MG63 (cell line): ENCODE measurements at regions not wholly inside any gene's neighbourhood (a gene's known extent, or its start where the extent isn't known, plus 50 kb on each side); places are given as distances from the start of the nearest gene placed in this dataset.
"Not testable (repeated sequence)": the region's sequence is repeated elsewhere in the genome, so short reads cannot be mapped to it uniquely, and the experiment has no call there.

ENCODE experiments used
- DNase-seq: peaks from one replicate; pipeline ENCODE4 v3.0.0-alpha.2; 2020
- H3K27me3 ChIP-seq: fragments of 250-450 bp; sonication (Bioruptor Pico); 2 replicates; pipeline ENCODE4 v1.5.1; 2020; ENCODE audit warnings: mild to moderate bottlenecking, moderate library complexity
- H3K36me3 ChIP-seq: fragments of 250-450 bp; sonication (Bioruptor Pico); 2 replicates; pipeline ENCODE4 v1.5.1; 2020; ENCODE audit warnings: mild to moderate bottlenecking, moderate library complexity
- H3K4me3 ChIP-seq: fragments of 250-450 bp; sonication (Bioruptor Pico); 2 replicates; pipeline ENCODE4 v1.5.1; 2020; ENCODE audit warnings: mild to moderate bottlenecking, moderate library complexity
- H3K9me3 ChIP-seq: fragments of 250-450 bp; sonication (Bioruptor Pico); 2 replicates; pipeline ENCODE4 v1.5.1; 2020; ENCODE audit warnings: mild to moderate bottlenecking, moderate library complexity

GRCh38 chr11:44427432-44427831 lies 117.5 kb upstream of the ALX4 start:
- H3K27me3 ChIP-seq: peaks cover 10% of the 10 kb centered on the region; the same call in 1 of the 2 replicates
- DNase-seq: no peak
- H3K4me3 ChIP-seq: no peak overlapping the region

GRCh38 chr11:44430140-44430539 lies 120.2 kb upstream of the ALX4 start:
- no peak for DNase-seq
- Histone ChIP-seq H3K4me3 (no peak overlapping the region), H3K9me3 (no peaks in the 10 kb centered on the region), H3K27me3 (peaks cover 19% of the 10 kb centered on the region), H3K36me3 (no peaks in the 10 kb centered on the region)

More at GRCh38 chr11:44427432-44427831, 117.5 kb upstream of the ALX4 start:
- Histone ChIP-seq H3K36me3 (no peaks in the 10 kb centered on the region), H3K9me3 (no peaks in the 10 kb centered on the region)

- no peak for DNase-seq
- Histone ChIP-seq H3K9me3 (no peaks in the 10 kb centered on the region), H3K36me3 (no peaks in the 10 kb centered on the region), H3K27me3 (peaks cover 19% of the 10 kb centered on the region), H3K4me3 (no peak overlapping the region)
These were observed 124.3 kb upstream of the ALX4 start for GRCh38 chr11:44434191-44434590.

GRCh38 chr11:44437122-44437521 lies 127.2 kb upstream of the ALX4 start:
- H3K4me3 ChIP-seq: no peak overlapping the region
- no peaks in the 10 kb centered on the region for H3K9me3 ChIP-seq
- DNase-seq: no peak
- no peaks in the 10 kb centered on the region for H3K36me3 ChIP-seq
- peaks cover 24% of the 10 kb centered on the region for H3K27me3 ChIP-seq

- not testable (repeated sequence) for H3K9me3 ChIP-seq, H3K4me3 ChIP-seq, H3K36me3 ChIP-seq, DNase-seq
- peaks cover 13% of the 10 kb centered on the region for H3K27me3 ChIP-seq
These were observed 122.4 kb upstream of the CD82 start for GRCh38 chr11:44442893-44443673.

- 0 out of 2 replicates have a peak, but pooled peaks cover 2% of the 10 kb centered on the region for H3K9me3 ChIP-seq
- DNase-seq: no peak
- H3K4me3 ChIP-seq: no peak overlapping the region
- no peaks in the 10 kb centered on the region for H3K36me3 ChIP-seq
- H3K27me3 ChIP-seq: peaks cover 13% of the 10 kb centered on the region
These were observed 121.4 kb upstream of the CD82 start for GRCh38 chr11:44443836-44444769.

GRCh38 chr11:44444770-44445321 lies 120.6 kb upstream of the CD82 start:
- H3K27me3 ChIP-seq: peaks cover 13% of the 10 kb centered on the region
- no peak overlapping the region for H3K4me3 ChIP-seq
- H3K36me3 ChIP-seq: no peaks in the 10 kb centered on the region
- no peak for DNase-seq
- H3K9me3 ChIP-seq: 0 out of 2 replicates have a peak, but pooled peaks cover 2% of the 10 kb centered on the region

- Histone ChIP-seq H3K27me3 (peaks cover 11% of the 10 kb centered on the region), H3K36me3 (no peaks in the 10 kb centered on the region), H3K9me3 (0 out of 2 replicates have a peak, but pooled peaks cover 2% of the 10 kb centered on the region), H3K4me3 (no peak overlapping the region)
- DNase-seq: no peak
These were observed 119.7 kb upstream of the CD82 start for GRCh38 chr11:44445500-44446365.

- 0 out of 2 replicates have a peak, but pooled peaks cover 2% of the 10 kb centered on the region for H3K9me3 ChIP-seq
- H3K27me3 ChIP-seq: peaks cover 4% of the 10 kb centered on the region
- H3K36me3 ChIP-seq: no peaks in the 10 kb centered on the region
- no peak for DNase-seq
- no peak overlapping the region for H3K4me3 ChIP-seq
These were observed 119.1 kb upstream of the CD82 start for GRCh38 chr11:44446366-44446762.

GRCh38 chr11:44446996-44447771 lies 118.3 kb upstream of the CD82 start:
- Histone ChIP-seq H3K27me3 (peaks cover 2% of the 10 kb centered on the region; the same call in 1 of the 2 replicates), H3K9me3 (0 out of 2 replicates have a peak, but pooled peaks cover 2% of the 10 kb centered on the region), H3K36me3 (no peaks in the 10 kb centered on the region), H3K4me3 (no peak overlapping the region)
- DNase-seq: no peak

GRCh38 chr11:44450295-44450932 lies 115.0 kb upstream of the CD82 start:
- Histone ChIP-seq H3K9me3 (no peaks in the 10 kb centered on the region), H3K4me3 (no peak overlapping the region), H3K27me3 (no peaks in the 10 kb centered on the region; the same call in 1 of the 2 replicates), H3K36me3 (no peaks in the 10 kb centered on the region)
- DNase-seq: no peak

GRCh38 chr11:44451706-44452105 lies 113.8 kb upstream of the CD82 start:
- Histone ChIP-seq H3K36me3 (no peaks in the 10 kb centered on the region), H3K4me3 (no peak overlapping the region), H3K9me3 (no peaks in the 10 kb centered on the region), H3K27me3 (no peaks in the 10 kb centered on the region; the same call in 1 of the 2 replicates)
- DNase-seq: no peak

- Histone ChIP-seq H3K4me3 (no peak overlapping the region), H3K27me3 (no peaks in the 10 kb centered on the region), H3K36me3 (no peaks in the 10 kb centered on the region), H3K9me3 (no peaks in the 10 kb centered on the region)
- DNase-seq: no peak
These were observed 112.5 kb upstream of the CD82 start for GRCh38 chr11:44452827-44453572.

- Histone ChIP-seq H3K36me3 (no peaks in the 10 kb centered on the region), H3K9me3 (no peaks in the 10 kb centered on the region), H3K27me3 (no peaks in the 10 kb centered on the region), H3K4me3 (no peak overlapping the region)
- DNase-seq: no peak
These were observed 111.6 kb upstream of the CD82 start for GRCh38 chr11:44453871-44454270.
